ENCODE measurements at regions not wholly inside any gene's neighbourhood (a gene's known extent, or its start where the extent isn't known, plus 50 kb on each side); places are given as distances from the start of the nearest gene placed in this dataset.

- TF ChIP-seq E2F5 (CRISPR knock-in tag; IDR thresholded peaks at IDR 0.05), result no peak
- no peak for TF ChIP-seq MLX (CRISPR knock-in tag; IDR thresholded peaks at IDR 0.05)
- TF ChIP-seq E2F1 (CRISPR knock-in tag; IDR thresholded peaks at IDR 0.05), result no peak
- no peak for TF ChIP-seq USF2 (CRISPR knock-in tag; IDR thresholded peaks at IDR 0.05)
- TF ChIP-seq ZNF232 (CRISPR knock-in tag; IDR thresholded peaks at IDR 0.05), result no peak
- no peak for TF ChIP-seq SMAD3 (CRISPR knock-in tag; IDR thresholded peaks at IDR 0.05; ENCODE audit: borderline replicate concordance)
- no peak for TF ChIP-seq ELF4 (CRISPR knock-in tag; IDR thresholded peaks at IDR 0.05; ENCODE audit: low read depth)
- no peak for TF ChIP-seq GABPB1 (CRISPR knock-in tag; IDR thresholded peaks at IDR 0.05)
- TF ChIP-seq, protein P1, sequence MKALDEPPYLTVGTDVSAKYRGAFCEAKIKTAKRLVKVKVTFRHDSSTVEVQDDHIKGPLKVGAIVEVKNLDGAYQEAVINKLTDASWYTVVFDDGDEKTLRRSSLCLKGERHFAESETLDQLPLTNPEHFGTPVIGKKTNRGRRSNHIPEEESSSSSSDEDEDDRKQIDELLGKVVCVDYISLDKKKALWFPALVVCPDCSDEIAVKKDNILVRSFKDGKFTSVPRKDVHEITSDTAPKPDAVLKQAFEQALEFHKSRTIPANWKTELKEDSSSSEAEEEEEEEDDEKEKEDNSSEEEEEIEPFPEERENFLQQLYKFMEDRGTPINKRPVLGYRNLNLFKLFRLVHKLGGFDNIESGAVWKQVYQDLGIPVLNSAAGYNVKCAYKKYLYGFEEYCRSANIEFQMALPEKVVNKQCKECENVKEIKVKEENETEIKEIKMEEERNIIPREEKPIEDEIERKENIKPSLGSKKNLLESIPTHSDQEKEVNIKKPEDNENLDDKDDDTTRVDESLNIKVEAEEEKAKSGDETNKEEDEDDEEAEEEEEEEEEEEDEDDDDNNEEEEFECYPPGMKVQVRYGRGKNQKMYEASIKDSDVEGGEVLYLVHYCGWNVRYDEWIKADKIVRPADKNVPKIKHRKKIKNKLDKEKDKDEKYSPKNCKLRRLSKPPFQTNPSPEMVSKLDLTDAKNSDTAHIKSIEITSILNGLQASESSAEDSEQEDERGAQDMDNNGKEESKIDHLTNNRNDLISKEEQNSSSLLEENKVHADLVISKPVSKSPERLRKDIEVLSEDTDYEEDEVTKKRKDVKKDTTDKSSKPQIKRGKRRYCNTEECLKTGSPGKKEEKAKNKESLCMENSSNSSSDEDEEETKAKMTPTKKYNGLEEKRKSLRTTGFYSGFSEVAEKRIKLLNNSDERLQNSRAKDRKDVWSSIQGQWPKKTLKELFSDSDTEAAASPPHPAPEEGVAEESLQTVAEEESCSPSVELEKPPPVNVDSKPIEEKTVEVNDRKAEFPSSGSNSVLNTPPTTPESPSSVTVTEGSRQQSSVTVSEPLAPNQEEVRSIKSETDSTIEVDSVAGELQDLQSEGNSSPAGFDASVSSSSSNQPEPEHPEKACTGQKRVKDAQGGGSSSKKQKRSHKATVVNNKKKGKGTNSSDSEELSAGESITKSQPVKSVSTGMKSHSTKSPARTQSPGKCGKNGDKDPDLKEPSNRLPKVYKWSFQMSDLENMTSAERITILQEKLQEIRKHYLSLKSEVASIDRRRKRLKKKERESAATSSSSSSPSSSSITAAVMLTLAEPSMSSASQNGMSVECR (CRISPR knock-in tag; IDR thresholded peaks at IDR 0.05; ENCODE audit: borderline replicate concordance), result no peak
- TF ChIP-seq, protein P2, sequence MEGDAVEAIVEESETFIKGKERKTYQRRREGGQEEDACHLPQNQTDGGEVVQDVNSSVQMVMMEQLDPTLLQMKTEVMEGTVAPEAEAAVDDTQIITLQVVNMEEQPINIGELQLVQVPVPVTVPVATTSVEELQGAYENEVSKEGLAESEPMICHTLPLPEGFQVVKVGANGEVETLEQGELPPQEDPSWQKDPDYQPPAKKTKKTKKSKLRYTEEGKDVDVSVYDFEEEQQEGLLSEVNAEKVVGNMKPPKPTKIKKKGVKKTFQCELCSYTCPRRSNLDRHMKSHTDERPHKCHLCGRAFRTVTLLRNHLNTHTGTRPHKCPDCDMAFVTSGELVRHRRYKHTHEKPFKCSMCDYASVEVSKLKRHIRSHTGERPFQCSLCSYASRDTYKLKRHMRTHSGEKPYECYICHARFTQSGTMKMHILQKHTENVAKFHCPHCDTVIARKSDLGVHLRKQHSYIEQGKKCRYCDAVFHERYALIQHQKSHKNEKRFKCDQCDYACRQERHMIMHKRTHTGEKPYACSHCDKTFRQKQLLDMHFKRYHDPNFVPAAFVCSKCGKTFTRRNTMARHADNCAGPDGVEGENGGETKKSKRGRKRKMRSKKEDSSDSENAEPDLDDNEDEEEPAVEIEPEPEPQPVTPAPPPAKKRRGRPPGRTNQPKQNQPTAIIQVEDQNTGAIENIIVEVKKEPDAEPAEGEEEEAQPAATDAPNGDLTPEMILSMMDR (IDR thresholded peaks at IDR 0.05), result no peak
- TF ChIP-seq, protein P3, sequence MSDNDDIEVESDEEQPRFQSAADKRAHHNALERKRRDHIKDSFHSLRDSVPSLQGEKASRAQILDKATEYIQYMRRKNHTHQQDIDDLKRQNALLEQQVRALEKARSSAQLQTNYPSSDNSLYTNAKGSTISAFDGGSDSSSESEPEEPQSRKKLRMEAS (CRISPR knock-in tag; IDR thresholded peaks at IDR 0.05), result no peak
These were observed 87.3 kb upstream of the DHRSX start for GRCh38 chrX:2588049-2588448.

All from WTC11 (cell line).